ENCODE measurements at regions not wholly inside any gene's neighbourhood (a gene's known extent, or its start where the extent isn't known, plus 50 kb on each side); places are given as distances from the start of the nearest gene placed in this dataset.

DNA sequence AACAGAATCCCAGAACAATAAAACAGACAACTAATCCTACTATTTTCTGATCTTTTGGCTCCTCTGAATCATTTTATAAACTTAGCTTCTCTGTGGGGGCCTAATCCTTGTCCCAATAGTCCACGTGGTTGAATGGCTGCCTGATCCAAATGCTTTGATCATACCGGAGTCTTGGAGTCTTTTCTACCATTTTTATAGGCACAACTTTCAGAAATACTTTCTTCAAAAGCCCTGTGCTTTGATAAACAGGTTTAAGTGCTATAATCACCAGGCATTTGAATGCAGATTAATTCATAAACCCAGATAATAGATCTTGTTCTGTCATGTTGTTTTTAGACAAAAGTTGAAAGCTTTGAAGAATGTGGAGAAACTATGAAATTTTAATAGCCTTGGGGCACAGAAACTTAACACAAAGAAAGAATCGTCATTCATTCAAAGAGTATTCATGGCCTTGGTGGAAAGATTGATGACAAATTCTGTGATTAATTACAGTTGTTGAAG is 163.7 kb downstream of the AHR start:
- TF ChIP-seq, protein P1, sequence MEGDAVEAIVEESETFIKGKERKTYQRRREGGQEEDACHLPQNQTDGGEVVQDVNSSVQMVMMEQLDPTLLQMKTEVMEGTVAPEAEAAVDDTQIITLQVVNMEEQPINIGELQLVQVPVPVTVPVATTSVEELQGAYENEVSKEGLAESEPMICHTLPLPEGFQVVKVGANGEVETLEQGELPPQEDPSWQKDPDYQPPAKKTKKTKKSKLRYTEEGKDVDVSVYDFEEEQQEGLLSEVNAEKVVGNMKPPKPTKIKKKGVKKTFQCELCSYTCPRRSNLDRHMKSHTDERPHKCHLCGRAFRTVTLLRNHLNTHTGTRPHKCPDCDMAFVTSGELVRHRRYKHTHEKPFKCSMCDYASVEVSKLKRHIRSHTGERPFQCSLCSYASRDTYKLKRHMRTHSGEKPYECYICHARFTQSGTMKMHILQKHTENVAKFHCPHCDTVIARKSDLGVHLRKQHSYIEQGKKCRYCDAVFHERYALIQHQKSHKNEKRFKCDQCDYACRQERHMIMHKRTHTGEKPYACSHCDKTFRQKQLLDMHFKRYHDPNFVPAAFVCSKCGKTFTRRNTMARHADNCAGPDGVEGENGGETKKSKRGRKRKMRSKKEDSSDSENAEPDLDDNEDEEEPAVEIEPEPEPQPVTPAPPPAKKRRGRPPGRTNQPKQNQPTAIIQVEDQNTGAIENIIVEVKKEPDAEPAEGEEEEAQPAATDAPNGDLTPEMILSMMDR (IDR thresholded peaks at IDR 0.05; ENCODE audit: control insufficient read depth, extremely low read depth, insufficient read depth): no peak
- no peak for DNase-seq (ENCODE audit: low read depth)
- no peak overlapping the region for H3K4me3 ChIP-seq (ENCODE audit: low read depth, low read length)

- no peak for DNase-seq (ENCODE audit: low read depth)
- TF ChIP-seq, protein P1 (IDR thresholded peaks at IDR 0.05; ENCODE audit: control insufficient read depth, extremely low read depth, insufficient read depth): no peak
- H3K4me3 ChIP-seq (ENCODE audit: low read depth, low read length): no peak overlapping the region
Measured at GRCh38 chr7:17463511-17464085, 165.1 kb downstream of the AHR start.

DNA sequence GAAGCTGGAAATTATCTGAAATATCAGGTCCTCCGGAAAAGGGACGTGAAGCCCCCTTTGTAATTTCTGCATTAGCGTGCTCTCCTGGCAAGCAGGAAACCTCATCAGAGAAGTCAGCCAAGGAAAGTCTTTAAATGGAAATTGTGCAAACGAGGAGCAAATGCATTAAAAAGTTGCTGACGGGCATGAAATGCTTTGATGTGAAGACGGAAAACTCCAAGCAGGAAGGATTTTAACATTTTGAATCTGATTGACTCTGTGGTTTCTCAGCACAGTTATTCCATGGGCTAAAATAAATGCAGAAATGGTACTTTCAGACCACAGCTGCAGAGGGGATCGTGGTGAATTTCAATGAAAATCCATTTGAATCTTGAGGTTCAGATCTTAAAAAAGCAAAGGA is 167.8 kb downstream of the AHR start:
- H3K4me3 ChIP-seq (ENCODE audit: low read depth, low read length): no peak overlapping the region
- TF ChIP-seq, protein P1 (IDR thresholded peaks at IDR 0.05; ENCODE audit: control insufficient read depth, extremely low read depth, insufficient read depth): no peak

DNA sequence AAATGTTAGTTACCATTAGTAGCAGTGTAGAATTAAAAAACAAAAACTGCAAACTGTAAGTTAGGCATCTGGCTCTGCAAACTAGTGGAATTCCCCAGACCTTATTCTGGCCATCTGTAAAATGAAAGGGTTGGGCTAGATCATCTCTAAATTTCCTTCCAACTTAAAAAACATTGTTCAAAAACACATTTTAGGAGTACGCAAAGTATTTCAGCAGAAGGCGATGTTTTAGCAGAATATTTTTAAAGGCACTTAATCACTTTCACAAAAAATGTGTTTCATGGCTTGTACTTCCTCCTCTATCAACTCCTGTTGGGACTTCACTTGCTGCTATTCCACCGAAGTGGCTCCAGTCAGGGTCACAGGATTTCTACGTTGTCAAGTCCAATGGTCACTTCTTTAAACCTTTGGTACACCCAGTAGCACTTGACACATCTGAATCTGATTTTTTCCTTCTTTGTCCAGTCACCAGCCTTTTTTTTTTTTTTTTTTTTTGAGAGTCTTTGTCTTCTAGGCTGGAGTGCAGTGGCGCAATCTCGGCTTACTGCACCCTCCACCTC is 169.0 kb downstream of the AHR start:
- H3K4me3 ChIP-seq (ENCODE audit: low read depth, low read length): no peak overlapping the region
- TF ChIP-seq, protein P1 (IDR thresholded peaks at IDR 0.05; ENCODE audit: control insufficient read depth, extremely low read depth, insufficient read depth): no peak
- DNase-seq (ENCODE audit: low read depth): no peak

More for the DNA sequence above, 167.8 kb downstream of the AHR start:
- DNase-seq (ENCODE audit: low read depth): no peak

- no peak for DNase-seq (ENCODE audit: low read depth)
- TF ChIP-seq, protein P1 (IDR thresholded peaks at IDR 0.05; ENCODE audit: control insufficient read depth, extremely low read depth, insufficient read depth): no peak
- H3K4me3 ChIP-seq (ENCODE audit: low read depth, low read length): no peak overlapping the region
Measured at GRCh38 chr7:17471325-17471724, 172.9 kb downstream of the AHR start.

GRCh38 chr7:17472518-17472917 is 174.1 kb downstream of the AHR start:
- TF ChIP-seq, protein P1 (IDR thresholded peaks at IDR 0.05; ENCODE audit: control insufficient read depth, extremely low read depth, insufficient read depth): no peak
- DNase-seq (ENCODE audit: low read depth): no peak
- no peak overlapping the region for H3K4me3 ChIP-seq (ENCODE audit: low read depth, low read length)

DNA sequence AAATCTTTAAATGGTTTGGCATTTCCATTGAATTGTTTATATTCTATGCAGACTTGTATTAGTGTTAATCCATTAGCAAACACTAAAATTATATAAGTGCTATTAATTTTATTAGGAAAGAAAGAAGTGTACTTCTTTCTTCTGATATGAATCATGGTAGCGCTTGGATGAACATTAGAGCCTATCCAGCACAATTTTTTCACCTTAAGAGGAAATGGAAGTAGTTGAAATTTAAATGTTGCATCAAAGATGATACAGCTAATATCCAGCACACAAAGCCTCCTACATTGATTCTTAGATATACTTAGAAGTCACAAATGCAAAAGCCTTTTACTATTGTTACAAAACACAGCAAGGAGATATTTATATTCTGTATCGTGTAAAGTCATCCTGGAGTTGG is 174.5 kb downstream of the AHR start:
- TF ChIP-seq, protein P1 (IDR thresholded peaks at IDR 0.05; ENCODE audit: control insufficient read depth, extremely low read depth, insufficient read depth): no peak
- no peak overlapping the region for H3K4me3 ChIP-seq (ENCODE audit: low read depth, low read length)
- no peak for DNase-seq (ENCODE audit: low read depth)
